ENCODE measurements at regions not wholly inside any gene's neighbourhood (a gene's known extent, or its start where the extent isn't known, plus 50 kb on each side); places are given as distances from the start of the nearest gene placed in this dataset.

GRCh38 chr22:47734511-47734910, 972.1 kb downstream of the TBC1D22A start:
- TF ChIP-seq CTCF (conservative IDR thresholded peaks at IDR 0.05; ENCODE audit: low read depth in 2 of 2) (no peak), POLR2AphosphoS5 (IDR thresholded peaks at IDR 0.05; ENCODE audit: low read depth) (no peak), REST (IDR thresholded peaks at IDR 0.05; ENCODE audit: unreplicated experiment) (no peak), EZH2 (IDR thresholded peaks at IDR 0.05; ENCODE audit: low read depth, unreplicated experiment) (no peak), JUNB (IDR thresholded peaks at IDR 0.05; ENCODE audit: unreplicated experiment) (no peak), EZH2phosphoT487 (IDR thresholded peaks at IDR 0.05; ENCODE audit: unreplicated experiment) (no peak), ZNF331 (CRISPR knock-in tag; IDR thresholded peaks at IDR 0.05; ENCODE audit: low read depth) (no peak)

All from GM23338 (cell line).